ENCODE measurements at regions not wholly inside any gene's neighbourhood (a gene's known extent, or its start where the extent isn't known, plus 50 kb on each side); places are given as distances from the start of the nearest gene placed in this dataset.

- DNase-seq: no peak
Observed at GRCh38 chr4:18390655-18391353, 369.2 kb upstream of the LCORL start.

GRCh38 chr4:18389115-18389514, 367.6 kb upstream of the LCORL start:
- no peak for DNase-seq

GRCh38 chr4:18388039-18388438, 366.5 kb upstream of the LCORL start:
- DNase-seq: no peak

- DNase-seq: no peak
Observed at GRCh38 chr4:18381186-18381585, 359.6 kb upstream of the LCORL start.

- DNase-seq: no peak
Observed at GRCh38 chr4:18369561-18369960, 348.0 kb upstream of the LCORL start.

- DNase-seq: peak; percentile 15
Observed at GRCh38 chr4:18366892-18367291, 345.3 kb upstream of the LCORL start.

- no peak for DNase-seq
Observed at GRCh38 chr4:18366136-18366535, 344.6 kb upstream of the LCORL start.

- DNase-seq: no peak
Observed at GRCh38 chr4:18343581-18343980, 322.0 kb upstream of the LCORL start.

- DNase-seq: no peak
Observed at GRCh38 chr4:18342847-18343246, 321.3 kb upstream of the LCORL start.

- DNase-seq: peak; percentile 15
Observed at GRCh38 chr4:18321956-18322530, 300.5 kb upstream of the LCORL start.

- no peak for DNase-seq
Observed at GRCh38 chr4:18319431-18319830, 297.9 kb upstream of the LCORL start.

- peak; percentile 23 for DNase-seq
Observed at GRCh38 chr4:18318682-18319388, 297.3 kb upstream of the LCORL start.

- no peak for DNase-seq
Observed at GRCh38 chr4:18314731-18315130, 293.2 kb upstream of the LCORL start.

- no peak for DNase-seq
Observed at GRCh38 chr4:18297684-18298083, 276.1 kb upstream of the LCORL start.

- no peak for DNase-seq
Observed at GRCh38 chr4:18296411-18296810, 274.9 kb upstream of the LCORL start.

GRCh38 chr4:18294846-18295245, 273.3 kb upstream of the LCORL start:
- DNase-seq: no peak

- no peak for DNase-seq
Observed at GRCh38 chr4:18294021-18294420, 272.5 kb upstream of the LCORL start.

- DNase-seq: no peak
Observed at GRCh38 chr4:18292411-18292810, 270.9 kb upstream of the LCORL start.

- no peak for DNase-seq
Observed at GRCh38 chr4:18291981-18292380, 270.4 kb upstream of the LCORL start.

GRCh38 chr4:18291256-18291655, 269.7 kb upstream of the LCORL start:
- DNase-seq: no peak

GRCh38 chr4:18285357-18285756, 263.8 kb upstream of the LCORL start:
- DNase-seq: no peak

GRCh38 chr4:18278244-18278643, 256.7 kb upstream of the LCORL start:
- no peak for DNase-seq

GRCh38 chr4:18262832-18263231, 241.3 kb upstream of the LCORL start:
- DNase-seq: no peak

Data from renal pelvis (tissue), 1 donor.